Karpas-422 (cell line): ENCODE measurements at regions not wholly inside any gene's neighbourhood (a gene's known extent, or its start where the extent isn't known, plus 50 kb on each side); places are given as distances from the start of the nearest gene placed in this dataset.

Experiments
- DNase-seq: peaks from one replicate; pipeline ENCODE4 v3.0.0-alpha.2; 2015
- H2AFZ ChIP-seq: fragments of 200-600 bp; sonication (generic); 2 replicates; pipeline ENCODE4 v1.6.1; 2014; ENCODE audit warnings: antibody characterized with exemption, low read length, mixed read lengths
- H3K27ac ChIP-seq: fragments of 200-600 bp; sonication (generic); 2 replicates; pipeline ENCODE4 v1.5.1; 2014; ENCODE audit warnings: mild to moderate bottlenecking, low read length, moderate library complexity
- H3K27me3 ChIP-seq: fragments of 200-600 bp; sonication (generic); 2 replicates; pipeline ENCODE4 v1.6.1; 2014; ENCODE audit warnings: low read length, mixed read lengths
- H3K36me3 ChIP-seq: fragments of 200-600 bp; sonication (generic); 2 replicates; pipeline ENCODE4 v1.6.1; 2014; ENCODE audit warnings: low read length, mixed read lengths; ENCODE audit not compliant: insufficient read depth
- H3K4me1 ChIP-seq: fragments of 200-600 bp; sonication (generic); 2 replicates; pipeline ENCODE4 v1.6.1; 2014; ENCODE audit warnings: mild to moderate bottlenecking, low read length, mixed read lengths
- H3K4me2 ChIP-seq: fragments of 200-600 bp; sonication (generic); 2 replicates; pipeline ENCODE4 v1.6.1; 2014; ENCODE audit warnings: low read length, low read depth, mild to moderate bottlenecking; ENCODE audit not compliant: poor library complexity, severe bottlenecking
- H3K4me3 ChIP-seq: fragments of 200-600 bp; sonication (generic); 2 replicates; pipeline ENCODE4 v1.5.1; 2014; ENCODE audit warnings: mild to moderate bottlenecking, antibody characterized with exemption, low read length, mixed read lengths
- H3K79me2 ChIP-seq: fragments of 200-600 bp; sonication (generic); 2 replicates; pipeline ENCODE4 v1.6.1; 2014; ENCODE audit warnings: mild to moderate bottlenecking, low read length, mixed read lengths
- H3K9ac ChIP-seq: fragments of 200-600 bp; sonication (generic); 2 replicates; pipeline ENCODE4 v1.6.0; 2014; ENCODE audit warnings: low read length
- H3K9me2 ChIP-seq: fragments of 200-600 bp; sonication (generic), shearing (Covaris generic); replicated peaks from 2 replicates; pipeline ENCODE4 v1.6.0; 2014; ENCODE audit warnings: mild to moderate bottlenecking, low read length, moderate library complexity; ENCODE audit not compliant: insufficient read depth
- H3K9me3 ChIP-seq: fragments of 300-700, 200-600 bp; sonication (generic); 2 replicates; pipeline ENCODE4 v1.6.1; 2014; ENCODE audit warnings: low read length, mixed read lengths
- H4K20me1 ChIP-seq: fragments of 200-600 bp; sonication (generic); 2 replicates; pipeline ENCODE4 v1.6.1; 2014; ENCODE audit warnings: mild to moderate bottlenecking, antibody characterized with exemption, low read length, low read depth; ENCODE audit not compliant: insufficient read depth

DNA sequence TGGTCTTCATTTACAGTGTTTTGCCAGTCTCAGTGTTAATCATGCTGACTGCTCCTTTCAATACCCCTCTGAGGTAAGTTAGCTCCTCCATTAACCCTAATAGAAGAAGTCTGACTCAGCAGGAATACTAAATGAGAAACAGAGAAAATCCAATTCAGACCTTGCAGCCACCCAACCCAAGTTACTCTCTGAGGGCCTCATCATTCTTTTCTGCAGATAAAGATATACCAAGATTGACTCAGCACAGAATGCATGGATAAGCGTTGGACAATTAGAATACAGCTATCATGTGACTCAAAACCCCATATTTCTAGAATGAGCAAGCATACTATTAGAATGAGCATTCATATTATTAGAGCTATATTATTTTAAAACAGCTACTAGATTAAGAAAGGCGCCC lies 389.1 kb upstream of the SGO1 start:
- H3K4me3 ChIP-seq = no peak overlapping the region
- DNase-seq = no peak
- no peak overlapping the region for H3K9ac ChIP-seq
- H3K4me2 ChIP-seq = no peak overlapping the region
- no peak overlapping the region for H2AFZ ChIP-seq
- no peaks in the 10 kb centered on the region; the same call in 1 of the 2 replicates for H3K9me3 ChIP-seq
- no peaks in the 10 kb centered on the region for H4K20me1 ChIP-seq
- no peaks in the 10 kb centered on the region for H3K36me3 ChIP-seq
- no peaks in the 10 kb centered on the region for H3K27me3 ChIP-seq
- no peaks in the 10 kb centered on the region for H3K79me2 ChIP-seq
- H3K27ac ChIP-seq = no peak overlapping the region
- no peaks in the 10 kb centered on the region for H3K9me2 ChIP-seq
- no peaks in the 10 kb centered on the region for H3K4me1 ChIP-seq

DNA sequence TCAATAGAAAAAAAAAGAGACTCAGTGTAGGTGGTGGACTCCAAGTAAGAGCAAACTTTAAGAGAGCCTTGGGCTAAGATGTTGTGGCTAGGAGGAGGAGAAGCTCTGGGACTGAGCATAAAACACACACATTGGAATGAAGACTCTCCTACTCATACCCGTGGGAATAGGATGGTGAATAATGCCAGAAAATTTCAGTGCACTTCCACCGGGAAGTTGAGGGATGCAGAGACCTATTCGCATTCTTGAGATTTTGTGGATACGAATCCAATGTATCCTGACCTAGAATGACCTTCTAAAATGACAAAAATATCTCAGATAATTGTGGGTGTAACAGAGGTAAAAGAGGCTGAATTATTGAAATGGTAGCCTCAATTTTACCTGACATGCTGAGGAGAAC lies 388.7 kb upstream of the SGO1 start:
- no peaks in the 10 kb centered on the region for H3K27me3 ChIP-seq
- no peaks in the 10 kb centered on the region for H3K9me2 ChIP-seq
- no peaks in the 10 kb centered on the region for H3K36me3 ChIP-seq
- no peak overlapping the region for H3K4me2 ChIP-seq
- H2AFZ ChIP-seq = no peak overlapping the region
- no peaks in the 10 kb centered on the region for H4K20me1 ChIP-seq
- DNase-seq = no peak
- H3K79me2 ChIP-seq = no peaks in the 10 kb centered on the region
- no peak overlapping the region for H3K4me3 ChIP-seq
- no peak overlapping the region for H3K27ac ChIP-seq
- no peaks in the 10 kb centered on the region for H3K4me1 ChIP-seq
- no peak overlapping the region for H3K9ac ChIP-seq
- H3K9me3 ChIP-seq = no peaks in the 10 kb centered on the region; the same call in 1 of the 2 replicates

DNA sequence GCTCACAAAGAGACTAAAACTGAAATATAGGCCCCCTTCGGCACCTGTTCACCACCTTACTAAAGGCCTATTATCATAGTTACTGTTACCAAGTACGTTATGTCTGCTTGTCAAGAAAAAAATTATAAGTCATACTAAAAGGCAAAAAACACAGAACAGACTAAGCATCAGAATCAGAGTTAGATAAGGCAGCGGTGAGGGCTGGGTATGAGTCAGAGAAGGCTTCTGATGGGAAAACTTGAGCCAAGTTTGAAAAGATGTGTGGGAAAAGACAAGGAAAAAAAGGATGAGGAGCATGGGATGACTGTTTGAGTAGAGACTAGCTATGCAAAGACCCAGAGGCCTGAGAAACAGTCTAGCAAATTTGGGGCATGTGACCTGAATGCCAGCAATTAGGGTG lies 387.2 kb upstream of the SGO1 start:
- Histone ChIP-seq H2AFZ (no peak overlapping the region), H3K9ac (no peak overlapping the region), H3K4me3 (no peak overlapping the region), H3K79me2 (no peaks in the 10 kb centered on the region), H3K9me2 (no peaks in the 10 kb centered on the region), H3K4me1 (no peaks in the 10 kb centered on the region), H3K27ac (no peak overlapping the region), H3K9me3 (peaks cover 3% of the 10 kb centered on the region; the same call in 1 of the 2 replicates), H3K4me2 (no peak overlapping the region), H3K36me3 (no peaks in the 10 kb centered on the region), H3K27me3 (no peaks in the 10 kb centered on the region), H4K20me1 (no peaks in the 10 kb centered on the region)
- DNase-seq = no peak

DNA sequence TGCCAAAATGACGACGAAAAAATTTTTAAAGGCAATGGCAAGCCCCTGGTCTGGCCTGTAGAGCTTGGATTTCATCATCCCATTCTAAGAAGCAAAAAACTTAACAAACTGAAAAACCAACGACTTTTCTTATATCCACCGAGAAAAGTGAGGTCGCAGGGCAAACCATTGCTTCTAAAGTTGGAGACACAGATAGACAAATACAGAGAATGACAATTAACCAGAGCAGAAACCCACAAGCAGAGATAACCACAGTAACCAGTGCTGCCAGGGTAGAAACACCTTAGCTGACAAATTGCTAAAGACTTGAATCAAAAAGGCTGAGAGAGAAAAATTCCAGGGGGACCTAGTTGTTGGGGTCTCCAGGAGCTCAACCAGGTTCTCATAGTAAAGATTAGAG lies 386.5 kb upstream of the SGO1 start:
- Histone ChIP-seq H3K36me3 (no peaks in the 10 kb centered on the region), H3K4me2 (no peak overlapping the region), H4K20me1 (no peaks in the 10 kb centered on the region), H3K4me1 (no peaks in the 10 kb centered on the region), H3K79me2 (no peaks in the 10 kb centered on the region), H3K27ac (no peak overlapping the region), H3K9ac (no peak overlapping the region), H3K4me3 (no peak overlapping the region), H3K27me3 (no peaks in the 10 kb centered on the region), H3K9me3 (peaks cover 3% of the 10 kb centered on the region; the same call in 1 of the 2 replicates), H3K9me2 (no peaks in the 10 kb centered on the region), H2AFZ (no peak overlapping the region)
- no peak for DNase-seq

DNA sequence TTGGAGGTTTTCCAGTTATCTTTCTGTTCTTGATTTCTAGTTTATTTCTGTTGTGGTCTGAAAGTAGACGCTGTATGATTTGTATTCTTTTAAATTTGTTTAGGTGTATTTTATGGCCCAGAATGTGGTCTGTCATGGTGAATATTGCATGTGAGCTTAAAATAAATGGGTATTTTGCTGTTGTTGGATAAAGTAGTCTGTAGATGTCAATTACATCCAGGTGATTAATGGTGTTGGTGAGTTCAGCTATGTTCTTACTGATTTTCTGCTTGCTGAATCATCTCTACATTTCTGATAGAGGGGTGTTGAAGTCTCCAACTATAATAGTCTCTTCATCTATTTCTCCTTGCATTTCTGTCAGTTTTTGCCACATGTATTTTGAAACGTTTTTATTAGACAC lies 383.3 kb upstream of the SGO1 start:
- no peak overlapping the region for H3K4me2 ChIP-seq
- no peaks in the 10 kb centered on the region for H3K36me3 ChIP-seq
- no peak overlapping the region for H3K9ac ChIP-seq
- H3K4me1 ChIP-seq = no peaks in the 10 kb centered on the region
- no peaks in the 10 kb centered on the region for H3K27me3 ChIP-seq
- H3K9me2 ChIP-seq = no peaks in the 10 kb centered on the region
- H3K79me2 ChIP-seq = no peaks in the 10 kb centered on the region
- no peak overlapping the region for H3K4me3 ChIP-seq
- no peak overlapping the region for H3K27ac ChIP-seq
- DNase-seq = no peak
- H3K9me3 ChIP-seq = 0 out of 2 replicates have a peak, but pooled peaks cover 3% of the 10 kb centered on the region
- H4K20me1 ChIP-seq = no peaks in the 10 kb centered on the region
- H2AFZ ChIP-seq = no peak overlapping the region

- H3K9me3 ChIP-seq = 0 out of 2 replicates have a peak, but pooled peaks cover 3% of the 10 kb centered on the region
- no peaks in the 10 kb centered on the region for H3K79me2 ChIP-seq
- no peak overlapping the region for H3K27ac ChIP-seq
- H3K4me3 ChIP-seq = no peak overlapping the region
- H2AFZ ChIP-seq = no peak overlapping the region
- H3K9ac ChIP-seq = no peak overlapping the region
- H3K9me2 ChIP-seq = no peaks in the 10 kb centered on the region
- H4K20me1 ChIP-seq = no peaks in the 10 kb centered on the region
- DNase-seq = no peak
- no peak overlapping the region for H3K4me2 ChIP-seq
- H3K36me3 ChIP-seq = no peaks in the 10 kb centered on the region
- H3K4me1 ChIP-seq = no peaks in the 10 kb centered on the region
- H3K27me3 ChIP-seq = no peaks in the 10 kb centered on the region
These were observed 379.0 kb upstream of the SGO1 start for GRCh38 chr3:20564966-20565365.

DNA sequence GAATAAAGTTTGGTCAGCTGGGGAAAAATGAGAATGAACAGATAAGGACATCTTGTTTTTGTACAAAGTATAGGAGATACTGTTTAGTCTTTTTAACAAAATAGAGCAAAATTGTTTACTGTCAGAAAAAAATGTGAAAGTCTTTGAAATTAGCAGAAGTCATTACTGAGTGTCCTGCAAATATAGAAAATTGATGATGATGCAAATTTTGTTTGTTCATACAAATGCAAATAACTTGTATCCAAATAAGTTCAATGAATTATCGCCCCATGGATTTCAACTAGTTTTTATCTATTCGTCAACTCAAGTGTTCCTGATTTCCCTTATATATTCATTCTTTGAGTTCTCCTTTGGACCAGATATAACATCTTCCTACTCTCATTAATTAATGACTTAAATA lies 378.0 kb upstream of the SGO1 start:
- Histone ChIP-seq H3K9me3 (no peaks in the 10 kb centered on the region), H3K4me2 (no peak overlapping the region), H3K27ac (no peak overlapping the region), H3K79me2 (no peaks in the 10 kb centered on the region), H3K9ac (no peak overlapping the region), H3K36me3 (no peaks in the 10 kb centered on the region), H2AFZ (no peak overlapping the region), H3K27me3 (no peaks in the 10 kb centered on the region), H3K4me3 (no peak overlapping the region), H3K9me2 (no peaks in the 10 kb centered on the region), H3K4me1 (no peaks in the 10 kb centered on the region), H4K20me1 (no peaks in the 10 kb centered on the region)
- DNase-seq = no peak

- Histone ChIP-seq H3K27ac (no peak overlapping the region), H3K4me3 (no peak overlapping the region), H3K9ac (no peak overlapping the region), H3K27me3 (no peaks in the 10 kb centered on the region), H3K4me2 (no peak overlapping the region), H3K79me2 (no peaks in the 10 kb centered on the region), H3K4me1 (no peaks in the 10 kb centered on the region), H4K20me1 (no peaks in the 10 kb centered on the region), H2AFZ (no peak overlapping the region), H3K9me3 (no peaks in the 10 kb centered on the region), H3K36me3 (no peaks in the 10 kb centered on the region), H3K9me2 (no peaks in the 10 kb centered on the region)
- DNase-seq = no peak
These were observed 377.2 kb upstream of the SGO1 start for GRCh38 chr3:20563251-20563650.

DNA sequence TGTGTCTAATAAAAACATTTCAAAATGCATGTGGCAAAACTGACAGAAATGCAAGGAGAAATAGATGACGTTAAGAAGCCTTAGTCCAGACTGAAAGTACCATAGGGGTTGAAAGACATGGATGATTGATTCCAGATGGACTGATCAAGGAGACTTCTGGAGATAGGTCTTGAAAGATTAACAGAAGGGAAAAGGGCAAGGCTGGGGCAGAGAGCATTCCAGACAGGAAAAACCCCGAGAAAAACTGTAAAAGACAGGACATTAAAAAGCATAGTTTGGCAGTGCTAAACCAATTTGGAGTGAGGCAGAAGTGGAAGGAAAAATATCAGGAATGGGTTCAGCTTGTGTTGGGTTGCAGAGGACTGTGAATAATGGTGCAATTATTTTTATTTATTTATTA lies 375.2 kb upstream of the SGO1 start:
- no peak for DNase-seq
- no peaks in the 10 kb centered on the region for H3K9me3 ChIP-seq
- H3K4me3 ChIP-seq = no peak overlapping the region
- no peaks in the 10 kb centered on the region for H3K27me3 ChIP-seq
- no peak overlapping the region for H3K9ac ChIP-seq
- H2AFZ ChIP-seq = no peak overlapping the region
- no peaks in the 10 kb centered on the region for H3K36me3 ChIP-seq
- H3K9me2 ChIP-seq = no peaks in the 10 kb centered on the region
- H3K27ac ChIP-seq = no peak overlapping the region
- no peaks in the 10 kb centered on the region for H3K79me2 ChIP-seq
- H3K4me1 ChIP-seq = no peaks in the 10 kb centered on the region
- H3K4me2 ChIP-seq = no peak overlapping the region
- no peaks in the 10 kb centered on the region for H4K20me1 ChIP-seq
